GM21737 (cell line): ENCODE measurements at regions not wholly inside any gene's neighbourhood (a gene's known extent, or its start where the extent isn't known, plus 50 kb on each side); places are given as distances from the start of the nearest gene placed in this dataset.
"Not testable (repeated sequence)": the region's sequence is repeated elsewhere in the genome, so short reads cannot be mapped to it uniquely, and the experiment has no call there.

ENCODE experiments used
- ATAC-seq: cut with Tn5 transposase; IDR thresholded peaks from one replicate; pipeline ENCODE4 v1.9.1; 2021; ENCODE audit warnings: mild to moderate bottlenecking, moderate library complexity; ENCODE audit not compliant: unreplicated experiment

DNA sequence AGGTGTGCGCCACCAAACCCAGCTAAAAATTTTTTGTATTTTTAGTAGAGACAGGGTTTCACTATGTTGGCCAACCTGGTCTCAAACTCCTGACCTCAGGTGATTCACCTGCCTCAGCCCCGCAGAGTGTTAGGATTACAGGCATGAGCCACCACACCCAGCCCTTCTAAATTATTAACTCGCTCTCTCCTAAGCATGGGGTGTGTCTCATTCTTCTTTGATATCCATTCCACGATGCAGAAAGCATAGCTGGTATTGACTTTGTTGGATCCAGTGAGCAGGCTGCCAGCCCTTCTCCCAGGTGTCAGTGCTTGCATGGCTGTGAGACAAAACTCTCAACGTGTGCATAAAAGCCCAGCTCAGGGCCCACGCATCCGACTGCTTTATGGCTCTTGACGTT is 254.1 kb upstream of the PFKP start:
- no peak for ATAC-seq

DNA sequence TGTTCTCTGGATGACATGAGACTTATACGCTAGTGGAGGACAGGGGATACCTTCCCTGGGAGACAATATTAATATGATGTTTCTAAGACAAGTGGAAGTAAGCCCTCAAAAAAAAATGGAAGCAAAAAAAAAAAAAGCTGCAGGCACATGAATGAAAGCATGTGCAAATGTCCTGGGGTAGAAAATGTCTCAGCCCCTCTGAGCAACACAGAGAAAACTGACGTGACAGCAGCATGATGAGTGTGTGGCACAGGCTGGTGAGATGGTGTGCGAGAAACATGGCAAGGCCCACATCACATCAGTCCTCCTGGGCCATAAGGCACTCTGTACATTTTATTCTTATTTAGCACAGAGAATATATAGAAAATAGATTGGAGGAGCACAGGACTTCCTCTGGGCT is 254.7 kb upstream of the PFKP start:
- ATAC-seq = no peak

DNA sequence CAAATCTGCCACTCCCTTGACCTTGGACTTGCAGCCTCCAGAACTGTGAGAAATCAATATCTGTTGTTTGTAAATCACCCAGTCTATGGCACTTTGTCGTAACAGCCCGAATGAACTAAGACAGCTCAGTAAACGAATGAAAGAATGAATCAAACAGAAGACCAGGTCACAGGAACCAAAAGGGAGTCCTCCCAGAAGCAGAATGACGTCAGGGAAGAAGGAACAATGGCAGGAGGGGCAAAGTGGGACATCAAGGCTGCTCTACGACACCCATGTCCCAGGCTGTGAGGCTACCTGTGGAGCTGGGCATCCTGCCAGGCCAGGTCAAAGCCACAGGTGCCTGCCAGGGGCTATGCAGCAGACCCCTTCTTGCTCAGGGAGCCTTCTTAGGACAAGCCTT is 267.2 kb upstream of the PFKP start:
- ATAC-seq = no peak

DNA sequence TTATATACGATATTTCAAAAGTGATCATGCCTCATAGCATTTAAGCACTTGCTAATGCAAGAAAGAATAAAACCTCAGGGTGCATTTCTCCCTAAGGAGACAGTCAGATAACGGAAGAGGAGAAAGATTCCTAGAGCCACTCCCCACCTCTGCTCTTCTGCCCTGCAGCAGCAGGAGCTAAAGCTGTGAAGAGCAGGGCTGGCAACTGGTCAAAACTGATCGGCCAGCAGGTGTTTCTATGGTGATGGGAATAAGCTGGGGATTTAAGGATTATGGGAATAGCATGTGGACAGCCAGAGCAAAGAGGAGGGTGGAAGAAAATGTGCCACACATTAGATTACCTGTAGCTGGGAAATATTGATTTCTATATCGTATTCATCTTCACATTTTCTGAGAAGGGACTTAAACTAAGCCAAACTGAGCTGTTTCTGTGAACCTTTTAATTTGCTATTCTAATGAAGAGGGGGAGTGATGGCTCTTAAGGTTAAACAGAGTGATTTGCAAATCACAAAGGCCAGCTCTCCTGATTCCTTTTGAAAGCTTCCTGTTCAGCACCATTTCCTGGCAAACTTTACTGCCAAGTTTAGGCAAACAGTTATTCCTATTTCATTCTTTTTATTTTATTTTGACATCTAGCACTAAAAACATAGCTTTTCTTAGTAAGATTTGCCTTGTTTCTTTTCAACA is 268.9 kb upstream of the PFKP start:
- ATAC-seq = no peak

DNA sequence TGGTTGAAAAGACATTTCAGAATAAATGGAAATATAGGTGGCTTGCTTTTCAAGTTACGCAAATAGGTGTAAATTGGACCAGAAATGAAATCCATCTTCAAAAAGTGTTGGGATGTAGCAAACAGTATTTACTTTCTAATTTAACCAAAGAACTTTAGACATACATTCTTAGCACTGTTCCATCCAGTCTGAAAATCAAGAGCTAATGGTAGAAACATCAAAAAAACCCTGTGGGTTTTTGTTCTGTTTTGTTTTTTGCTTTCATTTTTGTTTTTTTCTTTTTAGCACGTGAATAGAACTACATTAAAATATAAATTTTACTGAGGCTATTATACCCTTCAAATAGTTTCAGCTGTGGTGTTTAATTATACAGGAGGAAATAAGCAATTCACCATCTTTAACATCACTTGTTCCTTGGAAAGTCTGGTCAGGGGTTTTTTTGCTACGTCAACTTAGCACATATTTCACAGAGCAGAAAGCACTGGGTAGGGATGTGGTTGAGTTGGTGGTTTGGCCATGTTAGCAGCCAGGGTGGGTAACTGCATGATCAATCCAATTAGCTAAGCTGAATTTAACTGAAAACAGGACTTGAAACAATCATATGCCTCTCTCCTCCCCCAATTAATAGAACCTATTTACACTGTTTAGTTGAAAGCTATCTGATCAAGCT is 275.4 kb upstream of the PFKP start:
- ATAC-seq = peak; percentile 79

DNA sequence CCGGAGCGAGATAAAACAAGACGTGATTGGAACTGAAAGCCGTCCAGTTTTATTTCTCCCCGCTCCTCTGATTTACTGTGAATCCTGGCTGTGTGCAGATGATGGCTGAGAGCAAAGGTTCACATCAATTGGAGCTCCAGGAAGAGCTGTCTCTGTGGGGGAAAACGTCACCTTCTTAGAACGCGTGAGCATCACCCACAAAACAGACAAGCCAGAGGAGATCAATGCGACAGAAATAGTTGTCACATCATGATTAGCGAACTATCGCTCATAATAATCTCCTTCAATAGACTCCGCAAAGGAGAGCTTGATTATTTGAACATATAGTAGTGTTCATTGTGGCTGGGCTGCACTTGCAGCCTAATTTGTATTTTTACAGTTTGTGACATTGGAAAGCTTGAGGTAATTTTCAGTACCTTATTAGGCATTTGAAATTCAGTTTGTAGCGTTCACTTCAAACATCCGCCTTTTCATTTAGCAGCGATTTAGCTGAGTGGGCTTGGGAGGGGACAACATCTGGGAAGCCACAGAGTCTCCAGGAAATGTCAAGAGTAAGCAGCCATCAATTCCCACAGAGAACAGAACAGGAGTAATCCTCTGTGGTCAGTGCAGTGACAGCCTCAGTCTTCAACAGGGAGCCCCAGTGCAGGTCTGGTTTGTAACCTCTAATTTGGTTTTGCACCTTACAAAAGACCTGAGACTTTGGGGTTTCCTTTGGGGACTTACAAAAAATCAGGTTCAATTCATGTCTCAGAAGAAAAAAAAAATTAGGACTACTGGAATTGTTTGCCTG is 276.8 kb upstream of the PFKP start:
- ATAC-seq = no peak

DNA sequence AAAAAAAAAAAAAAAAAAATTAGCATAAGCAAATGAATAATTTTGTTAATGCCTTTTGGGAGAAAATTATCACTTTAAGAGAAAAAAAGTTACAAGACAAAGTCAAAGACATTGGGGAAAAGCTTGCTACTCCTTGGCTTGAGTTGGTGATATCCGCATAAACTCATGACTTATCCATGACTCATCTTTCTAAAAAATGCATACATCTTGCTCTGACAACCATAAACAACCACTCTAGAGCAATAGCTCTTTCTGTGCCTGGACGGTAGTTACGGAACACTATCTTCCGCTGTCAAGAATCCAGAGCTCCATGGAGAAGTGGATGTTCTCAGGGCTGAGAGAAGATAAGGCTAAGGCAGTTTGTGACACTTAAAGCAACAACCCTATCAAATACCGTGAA is 281.1 kb upstream of the PFKP start:
- ATAC-seq = no peak

DNA sequence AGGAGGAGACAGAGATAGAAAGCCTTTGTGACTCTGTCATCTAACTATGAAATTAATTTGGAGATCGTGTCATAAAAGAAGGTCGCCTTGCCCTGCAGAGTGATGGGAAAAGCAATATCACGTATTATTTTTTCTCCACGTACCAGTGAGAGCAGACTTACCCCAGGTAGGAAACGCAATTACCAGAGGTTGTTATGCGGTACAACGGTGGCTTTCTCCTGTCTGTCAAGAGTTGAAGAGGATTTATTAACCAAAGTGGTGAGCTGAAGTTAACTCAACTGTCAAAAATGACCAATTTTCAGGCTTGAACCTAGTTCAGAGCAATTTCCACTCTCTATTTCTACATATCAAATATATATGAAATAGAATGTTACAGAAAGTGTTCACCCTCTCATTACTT is 282.6 kb upstream of the PFKP start:
- ATAC-seq = no peak

DNA sequence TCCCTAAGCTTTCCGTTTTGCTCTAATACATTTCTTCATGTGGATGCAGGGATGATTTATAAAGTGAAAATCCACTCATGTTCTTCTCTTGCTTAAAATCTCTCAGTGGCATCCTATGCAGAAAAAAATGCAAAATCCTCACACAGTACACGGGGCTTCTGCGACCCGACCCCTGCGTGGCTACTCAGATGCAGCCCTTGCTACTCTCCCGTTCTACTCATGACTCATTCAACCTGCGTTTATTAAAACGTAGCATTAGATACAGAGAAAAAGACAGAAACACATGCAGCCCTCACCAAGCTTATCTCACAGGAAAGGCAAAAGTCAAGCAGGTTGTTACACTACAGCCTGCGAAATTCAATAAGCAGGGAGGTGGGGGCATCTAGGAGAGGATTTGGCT is 284.4 kb upstream of the PFKP start:
- ATAC-seq = no peak

DNA sequence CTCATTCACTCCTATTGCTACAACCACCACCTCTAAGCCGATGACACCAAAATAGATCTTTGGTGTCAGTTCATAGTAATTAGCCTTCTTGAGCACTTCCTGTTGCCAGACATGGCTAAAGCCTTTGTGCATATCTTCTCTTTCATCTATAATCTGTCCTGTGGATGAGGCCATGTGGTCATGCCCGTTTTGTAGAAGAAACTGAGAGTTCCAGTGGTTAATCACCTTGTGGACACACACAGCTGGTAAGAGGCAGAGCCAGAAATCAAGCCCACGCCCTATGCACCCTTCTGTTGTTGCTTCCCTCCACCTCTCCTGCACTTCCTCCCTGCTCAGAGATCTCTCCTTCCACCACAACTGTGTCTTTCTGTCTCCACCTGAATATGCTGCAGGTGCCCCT is 285.1 kb upstream of the PFKP start:
- no peak for ATAC-seq

DNA sequence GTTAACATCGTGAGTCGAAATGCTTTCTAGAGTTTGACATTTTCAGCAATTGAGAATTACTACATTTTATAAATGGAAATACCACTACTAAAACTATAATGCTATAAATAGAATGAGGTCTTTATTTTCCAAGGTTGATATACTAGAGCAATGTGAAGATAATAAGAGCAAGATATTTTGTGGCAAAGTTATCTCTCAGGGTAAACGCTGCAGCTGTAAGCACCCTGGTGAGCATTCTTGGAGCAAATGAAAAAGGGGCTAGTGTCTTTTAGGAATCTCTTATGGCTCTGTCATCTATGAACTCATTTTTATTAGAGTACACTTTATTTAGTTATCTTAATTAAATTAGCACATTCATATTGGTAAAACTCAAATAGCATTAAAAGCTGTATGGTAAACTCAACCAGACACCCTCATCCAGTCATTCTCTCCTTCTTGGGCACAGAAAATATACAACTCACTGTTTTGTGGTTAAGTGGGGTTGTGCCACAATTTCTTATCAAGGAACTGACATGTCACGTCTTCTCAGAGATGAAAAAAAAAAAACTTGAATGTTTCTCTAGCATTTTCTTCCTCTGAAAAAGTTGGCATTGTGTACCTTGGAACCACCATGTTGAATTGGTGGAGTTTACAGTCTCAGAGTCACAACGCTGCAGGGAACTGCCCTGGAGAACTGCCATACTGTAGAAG is 289.5 kb upstream of the PFKP start:
- no peak for ATAC-seq

DNA sequence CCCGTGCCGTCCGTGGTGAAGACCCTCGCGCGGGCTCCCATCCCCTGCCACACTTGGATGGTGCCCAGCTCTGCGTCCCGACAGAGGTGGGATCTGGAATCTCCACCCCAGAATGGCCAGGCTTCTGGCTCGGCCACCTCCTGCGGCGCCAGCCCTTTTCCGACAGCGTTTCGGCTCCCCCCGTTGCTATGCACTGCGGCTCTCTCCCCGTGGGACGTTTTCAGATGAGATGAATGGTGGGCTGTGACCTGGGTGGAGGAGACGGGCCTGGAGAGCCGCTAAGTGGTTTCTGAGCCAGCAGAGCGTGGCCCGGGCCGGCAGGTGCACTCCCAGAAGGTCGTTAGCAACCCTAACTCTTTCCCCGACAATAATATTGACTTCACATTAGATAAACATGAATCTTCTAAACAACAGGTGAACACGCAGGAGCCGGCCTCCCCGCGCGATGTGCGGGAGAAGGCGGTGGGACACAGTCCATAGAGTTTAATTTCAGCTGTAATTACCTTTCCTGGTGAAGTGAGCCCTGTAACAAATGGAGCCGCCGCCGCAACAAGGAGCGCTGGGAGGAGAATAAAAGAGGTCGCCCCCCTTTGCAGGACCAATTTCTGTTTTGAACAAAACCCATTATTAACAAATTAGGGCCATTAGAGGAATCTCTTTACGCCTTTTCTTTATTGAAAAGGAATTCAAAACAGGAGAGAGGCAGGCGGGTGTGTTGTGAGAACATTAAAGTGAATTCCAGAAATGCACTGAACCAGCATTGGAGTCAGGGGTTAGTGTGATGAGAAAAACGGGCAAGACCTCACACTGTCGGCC is 294.3 kb upstream of the PFKP start:
- ATAC-seq = no peak

DNA sequence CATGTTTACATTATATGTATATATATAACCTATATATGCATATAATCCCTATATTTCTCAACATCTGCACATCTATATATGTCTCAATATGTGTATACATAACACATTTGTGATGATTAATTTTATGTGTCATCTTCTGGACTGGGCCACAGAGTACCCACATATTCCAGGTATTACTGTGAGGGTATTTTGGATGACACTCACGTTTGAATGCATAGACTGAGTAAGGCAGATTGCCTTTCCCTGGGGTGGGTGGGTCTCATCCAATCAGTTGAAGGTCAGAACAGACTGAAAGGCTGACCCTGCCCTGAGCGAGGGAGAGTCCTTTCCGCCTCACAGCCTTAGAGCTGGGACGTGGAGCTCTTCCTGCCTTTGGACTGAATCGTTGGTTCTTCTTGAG is 295.2 kb upstream of the PFKP start:
- ATAC-seq = no peak

DNA sequence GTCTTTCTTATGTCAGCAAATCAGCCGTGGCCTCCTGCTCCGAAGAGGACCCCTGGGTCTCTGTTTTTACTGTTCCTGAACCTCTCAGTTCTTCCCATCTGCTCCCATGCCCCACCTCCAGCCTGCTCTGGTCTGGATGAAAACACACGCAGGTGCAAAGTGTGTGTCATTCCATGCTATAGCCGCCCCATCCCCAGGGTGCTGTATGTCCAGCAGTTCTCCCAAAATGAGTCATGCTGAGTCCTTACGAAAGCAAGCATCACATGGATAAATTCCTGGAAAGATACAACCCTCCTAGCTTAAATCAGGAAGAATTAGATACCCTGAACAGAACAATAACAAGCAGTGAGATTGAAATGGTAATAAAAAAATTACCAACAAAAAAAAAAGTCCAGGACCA is 300.1 kb upstream of the PFKP start:
- ATAC-seq = not testable (repeated sequence)

DNA sequence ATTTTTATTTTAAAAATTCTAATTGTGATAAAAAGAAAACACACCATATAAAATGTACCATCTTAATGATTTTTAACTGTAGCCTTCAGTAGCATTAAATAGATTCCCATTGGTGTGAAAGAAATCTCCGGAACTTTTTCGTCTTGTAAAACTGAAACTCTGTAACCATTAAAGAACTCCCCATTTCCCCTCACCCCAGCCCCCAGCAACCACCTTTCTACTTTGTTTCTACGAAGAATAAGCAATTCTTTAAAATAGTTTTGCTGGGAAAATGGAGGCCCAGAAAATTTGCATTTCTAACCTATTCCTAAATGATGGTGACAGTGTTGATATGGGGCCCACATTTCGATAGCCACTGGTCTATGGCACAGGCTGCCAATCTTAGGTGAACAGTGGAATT is 305.4 kb upstream of the PFKP start:
- no peak for ATAC-seq

DNA sequence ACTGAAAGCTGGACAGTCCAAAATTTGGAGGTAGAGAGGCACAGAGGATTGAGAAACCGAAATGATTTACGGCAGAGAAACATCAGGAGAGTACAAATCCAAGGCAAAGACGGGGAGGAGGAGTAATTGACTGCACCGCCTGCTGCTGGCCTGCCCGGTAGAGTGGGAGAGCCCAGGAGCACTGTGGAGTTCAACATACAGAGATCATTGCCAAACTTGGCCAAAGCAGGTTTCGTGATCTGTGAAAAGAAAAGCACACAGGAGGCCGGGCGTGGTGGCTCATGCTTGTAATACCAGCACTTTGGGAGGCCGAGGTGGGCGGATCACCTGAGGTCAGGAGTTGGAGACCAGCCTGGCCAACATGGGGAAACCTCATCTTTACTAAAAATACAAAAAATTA is 306.0 kb upstream of the PFKP start:
- ATAC-seq = no peak

DNA sequence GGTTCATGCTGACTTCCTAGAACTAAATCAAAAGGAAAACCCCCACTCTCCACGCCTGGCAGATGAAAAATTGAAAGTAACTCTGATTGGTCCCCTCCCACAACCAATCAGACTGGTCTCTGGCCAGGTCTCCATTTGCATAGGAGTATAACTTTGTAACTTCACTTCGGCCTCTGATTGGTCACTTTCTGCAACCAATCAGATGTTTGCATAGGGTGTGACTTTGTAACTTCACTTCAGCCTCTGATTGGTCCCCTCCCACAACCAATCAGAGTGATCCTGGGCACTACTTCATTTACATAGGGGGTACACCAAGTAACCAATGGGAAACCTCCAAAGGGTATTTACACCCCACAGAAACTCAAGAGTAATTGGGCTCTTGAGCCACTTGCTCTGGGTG is 306.6 kb upstream of the PFKP start:
- no peak for ATAC-seq

DNA sequence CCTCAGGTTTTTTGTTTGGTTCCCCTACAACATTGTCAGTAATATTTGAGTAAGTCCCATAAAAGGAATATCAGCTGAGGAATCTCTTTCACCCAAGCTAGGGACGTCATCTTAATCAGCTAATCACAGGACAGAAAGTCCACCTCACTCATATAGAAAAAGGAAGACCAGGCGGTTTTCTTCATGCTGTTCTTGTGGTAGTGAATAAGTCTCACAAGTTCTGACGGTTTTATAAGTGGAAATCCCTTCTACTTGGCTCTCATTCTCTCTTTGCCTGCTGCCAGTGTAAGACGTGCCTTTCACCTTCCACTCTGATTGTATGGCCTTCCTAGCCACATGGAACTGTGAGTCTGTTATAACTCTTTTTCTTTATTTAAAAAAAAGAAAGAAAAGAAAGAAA is 308.1 kb upstream of the PFKP start:
- no peak for ATAC-seq

DNA sequence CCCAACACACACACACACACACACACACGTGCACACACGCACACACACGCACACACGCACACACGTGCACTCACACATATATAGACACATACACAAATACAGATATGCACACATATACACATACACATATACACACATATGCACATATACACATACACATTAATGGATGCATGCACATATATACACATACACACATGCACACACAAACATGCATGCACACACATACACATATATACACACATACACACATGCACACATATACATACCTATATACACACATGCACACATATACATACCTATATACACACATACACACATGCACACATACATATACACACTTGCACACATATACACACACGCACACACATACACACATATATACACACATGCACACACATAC is 312.4 kb upstream of the PFKP start:
- no peak for ATAC-seq

DNA sequence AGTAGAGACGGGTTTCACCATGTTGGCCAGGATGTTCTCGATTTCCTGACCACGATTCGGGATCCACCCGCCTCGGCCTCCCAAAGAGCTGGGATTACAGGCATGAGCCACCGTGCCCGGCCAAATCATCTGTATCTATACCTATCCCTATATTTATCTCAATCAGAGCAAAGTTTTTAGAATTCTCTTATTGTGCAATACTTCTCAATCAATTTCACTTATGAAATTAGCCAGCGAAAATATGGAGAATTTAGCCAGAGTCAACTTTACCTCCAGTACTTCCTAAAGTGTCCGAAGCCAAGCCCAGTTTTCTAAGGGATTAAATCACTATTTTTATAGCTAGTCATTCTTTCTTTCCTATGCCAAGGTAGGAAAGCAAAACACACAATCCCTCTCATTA is 319.1 kb upstream of the PFKP start:
- ATAC-seq = no peak

DNA sequence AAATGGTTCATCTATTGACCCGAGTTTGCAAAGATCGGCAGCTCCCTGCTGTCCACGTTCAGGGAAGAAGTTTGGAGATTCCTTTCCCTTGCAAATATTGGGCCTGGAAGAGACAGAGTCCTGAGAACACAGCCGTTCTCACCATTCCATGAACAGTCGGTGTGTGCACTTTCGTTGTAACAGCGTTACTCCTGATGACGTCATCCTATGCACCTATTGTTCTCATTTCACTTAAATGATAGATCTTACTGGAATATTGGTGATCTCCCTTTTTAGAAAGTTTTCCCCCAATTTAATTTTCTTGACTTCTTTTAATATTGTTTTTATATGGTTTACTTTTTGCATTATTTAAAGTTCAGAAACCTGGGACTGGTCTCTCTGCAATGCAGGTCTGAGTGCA is 320.7 kb upstream of the PFKP start:
- ATAC-seq = no peak
